GM12878 (cell line): ENCODE measurements at regions not wholly inside any gene's neighbourhood (a gene's known extent, or its start where the extent isn't known, plus 50 kb on each side); places are given as distances from the start of the nearest gene placed in this dataset.

Experiments used
- ATAC-seq: fragments of 200-7000 bp; cut with Tn5 transposase; 3 replicates; pipeline ENCODE4 v1.9.1; 2020; ENCODE audit warnings: mild to moderate bottlenecking, moderate library complexity
- BruUV-seq: library from RNA; stranded (reverse); fragments of 400-500 nt; replicated peaks from 2 replicates; lab custom pipeline; 2021; lab: Mats Ljungman, UMichigan
- CTCF ChIA-PET: fragments of 300-600 bp; sonication (Branson Sonifier 250); formaldehyde crosslinking; extraction: SDS; loops from one replicate; lab custom pipeline; 2021; ENCODE audit warnings: inconsistent platforms; lab: Yijun Ruan, JAX
- POLR2A ChIA-PET: fragments of 350-600 bp; formaldehyde crosslinking; extraction: SDS; loops from one replicate; lab custom pipeline; 2021; ENCODE audit warnings: inconsistent platforms; lab: Charles Lee
- RAD21 ChIA-PET: fragments of 300-600 bp; sonication (Branson Sonifier 250); formaldehyde crosslinking; loops from one replicate; lab custom pipeline; 2023; ENCODE audit warnings: antibody characterized with exemption; ENCODE audit not compliant: unreplicated experiment; lab: Charles Lee
- SMC1A ChIA-PET: fragments of 300-600 bp; sonication (Branson Sonifier 250); formaldehyde crosslinking; loops from one replicate; lab custom pipeline; 2023; ENCODE audit not compliant: unreplicated experiment, uncharacterized antibody; lab: Charles Lee
- DNase-seq: peaks from one replicate; pipeline ENCODE4 v3.0.0-alpha.2; 2011; ENCODE audit warnings: low read depth, low spot score
- FAIRE-seq: peaks from 3 replicates; lab custom pipeline; 2011; peaks lifted over from hg19 to GRCh38; lab: Jason Lieb, UNC
- H2AFZ ChIP-seq: 2 replicates; pipeline ENCODE4 v1.6.0; 2011; ENCODE audit warnings: low read depth, low read length, control low read depth; ENCODE audit not compliant: control insufficient read depth
- H3K27ac ChIP-seq: 2 replicates; pipeline ENCODE4 v1.5.1; 2011; ENCODE audit warnings: control low read depth; ENCODE audit not compliant: control insufficient read depth, insufficient read depth
- H3K27me3 ChIP-seq, 2 experiments: replicated peaks in 1 of 2; 2 replicates each; pipeline versions ENCODE4 v1.6.0 to v1.6.1; 2011; ENCODE audit warnings: low read length in 1 of 2; ENCODE audit not compliant: control insufficient read depth in 2 of 2, insufficient read depth in 2 of 2
- H3K36me3 ChIP-seq, 2 experiments: 2 replicates each; pipeline ENCODE4 v1.5.1; 2011; ENCODE audit warnings: low read length in 1 of 2; ENCODE audit not compliant: control insufficient read depth in 2 of 2, insufficient read depth in 2 of 2
- H3K4me1 ChIP-seq: 2 replicates; pipeline ENCODE4 v1.6.1; 2011; ENCODE audit warnings: mild to moderate bottlenecking, low read length, moderate library complexity, mixed read lengths; ENCODE audit not compliant: control insufficient read depth, insufficient read depth
- H3K4me2 ChIP-seq: 2 replicates; pipeline ENCODE4 v1.6.0; 2011; ENCODE audit warnings: control low read depth; ENCODE audit not compliant: control insufficient read depth, insufficient read depth
- H3K4me3 ChIP-seq: fragments of 200-600 bp; sonication (generic); 2 replicates; pipeline ENCODE4 v1.5.1; 2016
- H3K79me2 ChIP-seq: 2 replicates; pipeline ENCODE4 v1.6.0; 2011; ENCODE audit warnings: low read length; ENCODE audit not compliant: control insufficient read depth, insufficient read depth
- H3K9ac ChIP-seq: 2 replicates; pipeline ENCODE4 v1.8.0; 2011; ENCODE audit warnings: low read length, control low read depth, mixed read lengths; ENCODE audit not compliant: control insufficient read depth, insufficient read depth
- H3K9me3 ChIP-seq: replicated peaks from 3 replicates; pipeline ENCODE4 v1.5.1; 2011; ENCODE audit warnings: mild to moderate bottlenecking, low read length; ENCODE audit not compliant: control insufficient read depth, insufficient read depth
- H4K20me1 ChIP-seq: 2 replicates; pipeline ENCODE4 v1.6.0; 2011; ENCODE audit not compliant: control insufficient read depth, insufficient read depth
- CHD1 ChIP-seq: IDR thresholded peaks from 2 replicates; pipeline ENCODE4 v1.6.1; 2012; ENCODE audit warnings: low read depth, low read length, improper control_type of control experiment
- IRF4 ChIP-seq: IDR thresholded peaks from 2 replicates; pipeline ENCODE4 v1.6.1; 2011; ENCODE audit warnings: low read depth, low read length
- MYB ChIP-seq: fragments of 150-350 bp; IDR thresholded peaks from 2 replicates; pipeline ENCODE4 v1.6.1; 2014; ENCODE audit warnings: mild to moderate bottlenecking, low read depth, low read length, borderline replicate concordance
- NFYB ChIP-seq: IDR thresholded peaks from 2 replicates; pipeline ENCODE4 v1.6.1; 2011; ENCODE audit warnings: low read depth, mild to moderate bottlenecking, low read length, improper control_type of control experiment, moderate library complexity; ENCODE audit not compliant: insufficient read depth
- NR2C1 ChIP-seq: fragments of 450-650 bp; IDR thresholded peaks from 2 replicates; pipeline ENCODE4 v1.6.1; 2017; ENCODE audit warnings: antibody characterized with exemption, mild to moderate bottlenecking, moderate library complexity
- YBX1 ChIP-seq: fragments of 450-650 bp; IDR thresholded peaks from 2 replicates; pipeline ENCODE4 v1.6.1; 2016; ENCODE audit warnings: antibody characterized with exemption
- ZNF687 ChIP-seq: fragments of 450-650 bp; IDR thresholded peaks from 2 replicates; pipeline ENCODE4 v1.6.1; 2017; ENCODE audit warnings: mild to moderate bottlenecking, moderate library complexity
- WGBS: methylation state at CpG from one replicate; pipeline ENCODE4 v1.1.6; 2016; ENCODE audit warnings: low lambda C conversion rate; ENCODE audit not compliant: insufficient replicate concordance, insufficient coverage; ENCODE audit errors: missing lambda C conversion rate; 5-methylcytosine and 5-hydroxymethylcytosine counted together
- in situ Hi-C: fragments of 300-500 bp; cut with MboI; formaldehyde crosslinking; loops from 9 replicates; pipeline ENCODE4 v1.14.3; 2018; ENCODE audit warnings: mixed read lengths
- intact Hi-C: fragments of 100-400 bp; cut with micrococcal nuclease; formaldehyde crosslinking; loops from one replicate; pipeline ENCODE4 v1.14.2; 2022; ENCODE audit not compliant: unreplicated experiment

DNA sequence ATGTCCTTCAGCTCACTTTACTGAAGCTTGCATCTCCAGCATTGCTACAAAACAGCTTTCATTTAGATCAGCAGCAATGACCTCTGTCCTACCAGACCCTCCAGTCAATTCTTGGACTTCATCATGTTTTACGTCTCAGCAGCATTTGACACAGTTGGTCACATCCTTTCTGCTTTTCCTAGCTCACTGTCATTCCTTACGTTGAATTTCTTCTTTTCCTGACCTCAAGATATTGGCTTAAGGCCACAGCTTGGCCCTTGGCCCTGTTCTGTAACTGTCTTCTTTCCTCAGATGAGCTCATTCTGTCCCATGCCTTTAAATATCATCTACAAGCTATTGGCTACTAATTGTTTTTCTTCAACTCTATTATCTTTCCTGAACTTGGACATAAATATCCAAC lies 576.2 kb upstream of the KCNMB2 start:
- H3K4me3 ChIP-seq, result no peak overlapping the region
- no peaks in the 10 kb centered on the region for H3K36me3 ChIP-seq
- H2AFZ ChIP-seq, result no peak overlapping the region
- H4K20me1 ChIP-seq, result no peaks in the 10 kb centered on the region
- TF ChIP-seq IRF4 (no peak), YBX1 (no peak), MYB (no peak), CHD1 (no peak), NR2C1 (no peak), NFYB (no peak), ZNF687 (no peak)
- no peak overlapping the region for H3K27ac ChIP-seq
- intact Hi-C loops, result no loop called here
- H3K9me3 ChIP-seq, result no peaks in the 10 kb centered on the region
- no peak overlapping the region for H3K9ac ChIP-seq
- CTCF ChIA-PET, result interaction anchor here (1.5 kb wide), 1 partner anchor 12 kb away, joined by 3 read pairs; no protein-coding TSS in a partner anchor
- DNase-seq (no peak), FAIRE-seq (no peak), ATAC-seq (no peak)
- WGBS, result 59% methylated on average over 2 of the region's 2 CpGs
- POLR2A ChIA-PET, result interaction anchor here (1.0 kb wide), 1 partner anchor 15 kb away, joined by 3 read pairs; no protein-coding TSS in a partner anchor
- RAD21 ChIA-PET, result no interaction called here
- H3K4me1 ChIP-seq, result no peaks in the 10 kb centered on the region
- H3K27me3 ChIP-seq, result no peaks in the 10 kb centered on the region; a peak in 1 of 4 replicates
- H3K79me2 ChIP-seq, result no peaks in the 10 kb centered on the region
- BruUV-seq, result no TSS peak
- in situ Hi-C loops, result no loop called here
- H3K4me2 ChIP-seq, result no peak overlapping the region
- SMC1A ChIA-PET, result interaction anchor here (1.1 kb wide), 1 partner anchor 11 kb away, joined by 3 read pairs; no protein-coding TSS in a partner anchor
